HG03039 (cell line): ENCODE measurements at regions not wholly inside any gene's neighbourhood (a gene's known extent, or its start where the extent isn't known, plus 50 kb on each side); places are given as distances from the start of the nearest gene placed in this dataset.

Experiments
- ATAC-seq: cut with Tn5 transposase; IDR thresholded peaks from one replicate; pipeline ENCODE4 v1.9.1; 2021; ENCODE audit warnings: mild to moderate bottlenecking, moderate library complexity; ENCODE audit not compliant: unreplicated experiment

DNA sequence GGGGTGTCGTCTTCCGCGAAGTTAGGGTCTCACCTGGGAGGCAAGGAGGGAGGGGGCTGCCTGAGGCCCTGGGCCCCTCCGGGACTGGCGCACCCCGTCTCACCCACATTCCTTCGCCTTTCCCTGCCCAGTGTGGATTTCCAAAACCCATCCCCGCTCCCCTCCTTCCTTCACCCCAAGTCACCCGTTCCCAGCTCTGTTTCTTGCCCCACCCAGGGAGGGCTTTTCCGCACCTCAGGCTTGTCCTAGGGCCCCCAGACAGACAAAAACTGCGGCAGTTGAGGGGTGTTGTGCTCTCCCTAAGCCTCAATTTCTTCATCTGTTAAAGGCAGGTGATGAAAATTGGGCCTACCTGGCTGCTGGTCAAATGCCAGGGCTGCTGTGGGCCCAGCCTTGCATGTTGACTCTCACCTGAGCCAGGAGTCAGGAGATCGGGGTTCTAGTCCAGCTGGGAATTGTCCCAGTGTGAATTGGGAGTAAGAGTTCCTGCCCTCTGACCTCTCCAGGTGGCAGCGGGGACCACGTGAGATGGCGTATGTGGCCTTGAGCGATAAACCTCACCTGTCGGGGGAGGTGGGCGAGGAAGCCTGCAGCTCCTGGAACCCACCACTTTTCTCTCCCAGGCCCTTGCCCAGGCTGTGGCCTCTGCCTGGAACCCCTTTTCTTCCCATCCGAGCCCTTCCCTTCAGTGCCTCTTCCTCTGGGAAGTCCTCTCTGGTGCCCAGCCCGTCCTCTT, 143.4 kb upstream of the IER5L start:
- no peak for ATAC-seq

- no peak for ATAC-seq
Measured at GRCh38 chr9:129320575-129321285, 142.7 kb upstream of the IER5L start.

DNA sequence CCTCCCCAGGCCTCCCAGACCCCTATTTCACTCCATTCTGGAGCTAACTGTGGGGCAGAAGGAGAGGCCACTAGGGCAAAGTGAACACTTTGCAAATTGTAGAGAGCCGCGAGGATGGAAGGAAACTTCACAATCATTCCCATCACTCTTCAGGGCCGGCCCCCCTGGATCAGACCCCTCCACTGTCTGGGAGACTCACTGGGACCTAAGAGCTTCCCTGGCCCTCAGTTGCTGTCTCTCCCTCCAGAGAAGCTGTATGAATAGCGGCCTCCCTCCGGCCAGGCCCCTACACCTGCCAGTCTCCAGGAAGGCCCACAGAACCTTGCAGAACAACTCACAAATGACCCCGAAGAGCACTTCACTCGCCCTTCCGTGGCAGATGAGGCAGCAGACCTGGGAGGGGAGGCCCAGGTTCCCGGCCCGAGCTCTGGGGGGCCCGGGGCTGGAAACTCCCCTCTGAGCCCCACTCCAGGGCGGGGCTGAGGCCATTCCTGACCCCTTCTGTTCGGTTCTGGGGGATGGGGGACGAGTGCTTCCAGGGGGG, 141.9 kb upstream of the IER5L start:
- no peak for ATAC-seq

GRCh38 chr9:129319076-129319937, 141.2 kb upstream of the IER5L start:
- ATAC-seq = no peak

DNA sequence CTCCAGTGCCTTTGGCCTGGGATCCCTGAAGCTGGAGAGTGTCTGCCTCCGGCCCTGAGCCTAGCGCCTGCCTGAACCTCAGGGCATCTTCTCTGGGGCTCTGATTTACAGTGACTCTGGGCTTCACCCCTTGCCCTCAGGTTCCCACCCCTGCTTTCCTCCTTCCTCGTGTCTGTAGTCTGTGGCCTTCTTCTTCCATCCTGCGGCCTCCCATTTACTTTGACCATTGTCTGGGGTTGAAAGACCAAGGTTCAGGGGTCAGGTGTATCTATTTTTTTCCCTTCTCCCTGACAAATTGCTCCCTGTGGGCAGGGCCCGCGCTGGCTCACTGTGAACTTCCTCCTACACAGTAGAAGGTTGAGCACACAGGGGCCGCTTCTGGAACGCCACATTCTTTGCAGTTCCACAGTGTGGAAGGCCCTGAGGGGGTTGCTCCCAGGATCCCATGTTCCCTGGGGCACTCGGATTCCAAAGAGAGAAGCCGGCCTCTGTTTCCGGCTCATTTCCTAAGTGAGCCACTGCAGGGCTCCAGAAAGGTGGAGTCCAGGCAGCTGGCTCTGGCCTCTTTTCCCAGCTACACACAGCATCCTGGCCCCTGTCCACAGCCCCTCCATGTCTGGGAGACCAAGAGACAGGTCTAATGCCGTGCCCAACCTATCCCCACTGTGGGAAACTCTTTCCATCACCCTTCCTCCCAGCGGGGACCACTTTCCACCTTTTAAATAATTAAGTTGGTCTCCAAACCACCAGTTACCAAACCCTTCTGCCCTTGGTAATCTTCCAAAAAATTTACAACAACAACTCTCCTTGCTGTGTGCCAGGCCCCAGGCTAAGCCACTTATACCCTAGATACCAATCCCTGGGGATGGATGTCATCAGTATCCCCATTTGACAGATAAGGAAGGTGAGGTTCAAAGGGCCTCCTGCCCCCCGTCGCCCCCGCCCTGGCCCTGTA, 140.3 kb upstream of the IER5L start:
- no peak for ATAC-seq

- no peak for ATAC-seq
Measured at GRCh38 chr9:129317179-129318011, 139.3 kb upstream of the IER5L start.

DNA sequence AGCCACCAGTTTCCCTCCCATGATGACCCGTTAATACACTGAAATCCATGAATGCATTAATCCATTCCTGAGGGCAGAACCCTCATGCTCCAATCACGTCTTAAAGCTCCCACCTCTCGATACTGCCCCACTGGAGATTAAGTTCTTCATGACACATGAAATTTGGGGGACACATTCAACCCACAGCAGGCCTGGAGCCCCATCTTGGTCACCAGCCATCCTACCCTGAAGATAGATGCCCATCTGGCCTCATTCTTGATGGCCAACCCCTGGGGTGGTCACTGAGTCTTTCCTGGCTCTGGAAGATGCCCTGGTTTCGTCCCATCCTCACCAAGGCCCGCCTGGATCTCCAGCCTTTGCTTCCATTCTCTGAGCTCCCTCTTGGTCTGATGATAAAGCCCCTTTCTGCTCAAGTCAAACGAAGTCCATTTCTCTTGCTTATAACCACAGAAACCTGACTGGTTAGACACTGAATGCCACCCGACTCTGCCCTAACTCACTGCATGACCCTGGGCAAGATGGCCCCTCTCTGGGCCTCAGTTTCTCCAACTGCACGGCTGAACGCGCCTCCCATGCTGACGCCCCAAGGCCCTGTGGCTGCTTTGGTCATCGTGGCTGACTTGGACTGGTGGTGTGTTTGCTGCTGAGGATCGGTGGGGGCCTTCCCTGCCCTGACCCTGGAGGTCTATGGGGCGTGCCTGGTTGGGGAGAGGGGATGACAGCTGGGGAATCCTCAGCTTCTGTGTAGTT, 138.4 kb upstream of the IER5L start:
- ATAC-seq = no peak

DNA sequence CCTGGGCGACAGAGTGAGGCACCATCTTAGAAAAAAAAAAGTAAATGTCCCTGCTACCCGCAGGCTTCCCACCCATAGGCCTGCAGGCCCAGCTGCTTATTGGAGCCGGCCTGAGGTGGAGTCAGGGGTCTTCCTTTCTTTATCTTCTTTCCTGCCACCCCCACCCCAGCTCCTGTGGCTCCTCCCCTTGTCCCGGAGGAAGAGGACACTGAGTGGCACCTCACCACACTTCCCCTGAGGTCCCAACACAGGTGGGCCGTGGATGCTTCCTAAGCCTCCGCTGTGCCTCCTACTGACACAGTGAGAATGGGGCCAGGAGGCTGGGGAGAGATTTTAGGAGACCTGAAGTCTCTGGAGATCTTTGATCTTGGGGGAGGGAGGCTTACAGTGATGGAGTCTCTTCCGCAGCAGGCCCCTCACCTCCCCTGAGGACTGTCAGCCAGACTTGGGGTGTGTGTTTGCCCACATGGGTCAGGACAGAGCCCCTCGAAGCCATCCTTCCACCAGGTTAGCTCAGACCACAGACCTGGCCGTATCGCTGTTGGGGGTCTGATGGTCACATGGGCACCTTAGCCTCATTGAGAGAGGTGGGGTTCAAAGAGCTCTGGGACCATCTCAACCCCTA, 135.4 kb upstream of the IER5L start:
- ATAC-seq = no peak

GRCh38 chr9:129312251-129313122, 134.4 kb upstream of the IER5L start:
- no peak for ATAC-seq

GRCh38 chr9:129311643-129312042, 133.6 kb upstream of the IER5L start:
- ATAC-seq = no peak

- no peak for ATAC-seq
Measured at GRCh38 chr9:129310666-129311350, 132.7 kb upstream of the IER5L start.

DNA sequence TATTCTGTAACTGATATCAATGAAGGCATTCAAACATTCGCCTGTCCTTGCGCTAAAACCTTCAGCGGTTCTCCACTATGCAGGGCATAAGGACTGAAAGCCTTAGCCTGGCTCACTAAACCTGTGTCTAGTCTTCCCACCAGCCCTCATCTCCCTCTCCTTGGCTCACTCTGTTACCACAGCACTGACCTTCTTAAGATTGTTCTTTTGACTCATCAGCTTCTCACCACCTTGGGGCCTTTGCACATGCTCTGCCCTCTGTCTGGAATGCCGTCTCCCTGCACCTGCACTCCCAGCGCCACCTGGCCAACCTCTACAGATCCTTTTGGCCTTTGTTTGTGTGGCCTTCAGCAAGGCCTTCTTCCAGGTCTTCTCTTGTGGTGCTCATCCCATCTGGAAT, 131.8 kb upstream of the IER5L start:
- ATAC-seq = no peak

- no peak for ATAC-seq
Measured at GRCh38 chr9:129309041-129309430, 131.0 kb upstream of the IER5L start.

- no peak for ATAC-seq
Measured at GRCh38 chr9:129307227-129307970, 129.3 kb upstream of the IER5L start.

DNA sequence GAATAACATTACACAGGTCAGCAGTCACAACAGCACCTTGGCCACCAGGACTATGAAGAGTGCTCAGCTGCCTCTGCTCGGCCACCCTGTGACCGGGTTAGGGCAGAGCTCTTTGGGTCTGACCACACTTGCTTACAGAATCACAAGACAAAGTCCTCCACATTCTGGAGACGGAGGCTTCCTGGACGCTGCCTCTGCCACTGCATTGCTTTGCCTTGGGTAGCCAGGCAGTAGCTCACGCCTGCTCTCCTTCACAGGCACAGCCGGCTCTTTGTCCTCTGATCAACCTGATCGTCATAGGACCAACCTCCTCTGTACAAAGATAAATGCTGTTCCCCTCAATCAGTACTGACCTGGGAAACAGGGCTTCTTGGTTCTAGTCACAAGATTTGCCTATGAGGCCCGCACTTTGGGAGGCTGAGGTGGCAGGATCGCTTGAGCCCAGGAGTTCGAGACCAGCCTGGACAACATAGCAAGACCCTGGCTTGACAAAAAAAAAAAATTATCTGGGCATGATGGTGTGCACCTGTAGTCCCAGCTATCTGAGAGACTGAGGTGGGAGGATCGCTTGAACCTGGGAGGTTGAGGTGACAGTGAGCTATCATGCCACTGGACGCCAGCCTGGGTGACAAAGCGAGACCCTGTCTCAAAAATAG, 128.4 kb upstream of the IER5L start:
- ATAC-seq = no peak
